K562 (cell line): ENCODE measurements at regions not wholly inside any gene's neighbourhood (a gene's known extent, or its start where the extent isn't known, plus 50 kb on each side); places are given as distances from the start of the nearest gene placed in this dataset.

Experiments used
- CBX8 ChIP-seq: fragments of 200-600 bp; sonication (generic); IDR thresholded peaks from 2 replicates; pipeline ENCODE4 v1.6.1; 2012; ENCODE audit warnings: borderline replicate concordance, mixed run types, low read depth, mild to moderate bottlenecking, moderate library complexity, mixed read lengths, low read length, control low read depth, inconsistent platforms; ENCODE audit not compliant: poor library complexity, severe bottlenecking; ENCODE audit errors: extremely low read depth
- FOXA3 ChIP-seq, 2 experiments: fragments of 450-650 bp in 1 of 2; sonication (generic) in 1 of 2; formaldehyde crosslinking; IDR thresholded peaks in 1 of 2; conservative IDR thresholded peaks in 1 of 2; 2 replicates each; pipeline versions ENCODE4 v1.4.0 to v1.8.0; 2020 to 2022; ENCODE audit warnings: mild to moderate bottlenecking in 2 of 2, missing genetic modification reagents in 1 of 2
- KAT8 ChIP-seq: fragments of 450-650 bp; IDR thresholded peaks from 2 replicates; pipeline ENCODE4 v1.6.1; 2016; ENCODE audit warnings: low read depth, mild to moderate bottlenecking
- LEF1 ChIP-seq: fragments of 450-650 bp; IDR thresholded peaks from 2 replicates; pipeline ENCODE4 v1.6.1; 2016; ENCODE audit warnings: mild to moderate bottlenecking
- PCBP1 ChIP-seq: fragments of 200-400 bp; formaldehyde crosslinking; IDR thresholded peaks from 2 replicates; pipeline ENCODE4 v1.6.1; 2018; ENCODE audit warnings: mild to moderate bottlenecking, low read depth, low read length; ENCODE audit not compliant: poor library complexity, severe bottlenecking
- PHF21A ChIP-seq: fragments of 450-650 bp; IDR thresholded peaks from 2 replicates; pipeline ENCODE4 v1.6.1; 2017; ENCODE audit warnings: low read depth, borderline replicate concordance
- SAP30 ChIP-seq: fragments of 200-600 bp; sonication (generic); IDR thresholded peaks from 2 replicates; pipeline ENCODE4 v1.6.1; 2012; ENCODE audit warnings: borderline replicate concordance, low read depth, mild to moderate bottlenecking, moderate library complexity, low read length, control low read depth, inconsistent platforms; ENCODE audit not compliant: insufficient read depth, poor library complexity, severe bottlenecking
- SMC3 ChIP-seq: conservative IDR thresholded peaks from 2 replicates; pipeline ENCODE4 v1.6.1; 2011; ENCODE audit warnings: low read depth, low read length, improper control_type of control experiment; ENCODE audit not compliant: insufficient read depth
- ZNF232 ChIP-seq: sonication (generic); formaldehyde crosslinking; IDR thresholded peaks from 2 replicates; pipeline ENCODE4 v1.8.0; 2022; ENCODE audit warnings: mild to moderate bottlenecking, missing genetic modification reagents
- TF ChIP-seq, protein P1 (sequence below): fragments of 200-400 bp; formaldehyde crosslinking; IDR thresholded peaks from 2 replicates; pipeline ENCODE4 v1.6.1; 2017; ENCODE audit warnings: mild to moderate bottlenecking, low read depth, low read length, moderate library complexity
- TF ChIP-seq, protein P2 (sequence below): fragments of 250-450 bp; sonication (Bioruptor Pico); IDR thresholded peaks from 2 replicates; pipeline ENCODE4 v1.8.0; 2022; ENCODE audit warnings: inconsistent platforms, mild to moderate bottlenecking, moderate library complexity, borderline replicate concordance
- TF ChIP-seq, protein P3 (sequence below): sonication (generic); formaldehyde crosslinking; IDR thresholded peaks from 2 replicates; pipeline ENCODE4 v1.8.0; 2023; ENCODE audit warnings: mild to moderate bottlenecking, missing genetic modification reagents
- TF ChIP-seq, protein P4 (sequence below), 3 experiments: fragments of 200-800 bp in 1 of 3; fragments of 250-450 bp in 1 of 3; fragments of 450-650 bp in 1 of 3; sonication (Bioruptor Pico) in 1 of 3; sonication (Bioruptor generic) in 1 of 3; formaldehyde crosslinking in 1 of 3; IDR thresholded peaks; 2 replicates each; pipeline versions ENCODE4 v1.6.1 to v1.8.0; 2016 to 2022; ENCODE audit warnings: mild to moderate bottlenecking in 2 of 3, missing genetic modification characterization in 2 of 3, missing compliant biosample characterization in 1 of 3, moderate library complexity in 1 of 3

DNA sequence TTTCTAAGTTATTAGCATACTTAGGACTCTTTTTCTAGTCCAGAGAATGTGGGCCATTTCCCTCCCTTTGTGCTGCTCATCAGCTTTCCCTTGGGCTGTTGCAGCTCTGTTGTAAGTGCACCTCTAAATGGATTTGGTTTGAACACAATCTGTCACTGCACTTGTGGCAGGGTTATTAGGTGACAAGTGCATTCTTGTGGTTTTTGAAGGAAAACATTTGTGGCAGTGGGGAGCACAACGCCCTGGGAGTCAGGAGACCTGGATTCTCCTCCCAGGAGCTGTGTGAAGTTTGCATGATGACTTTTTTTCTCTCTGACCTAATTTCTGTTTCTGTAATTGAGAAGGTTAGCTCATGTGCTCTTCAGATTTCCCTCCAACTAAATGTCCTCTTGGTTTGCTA is 630.9 kb upstream of the FAM98A start (continued):
- TF ChIP-seq, protein P1, sequence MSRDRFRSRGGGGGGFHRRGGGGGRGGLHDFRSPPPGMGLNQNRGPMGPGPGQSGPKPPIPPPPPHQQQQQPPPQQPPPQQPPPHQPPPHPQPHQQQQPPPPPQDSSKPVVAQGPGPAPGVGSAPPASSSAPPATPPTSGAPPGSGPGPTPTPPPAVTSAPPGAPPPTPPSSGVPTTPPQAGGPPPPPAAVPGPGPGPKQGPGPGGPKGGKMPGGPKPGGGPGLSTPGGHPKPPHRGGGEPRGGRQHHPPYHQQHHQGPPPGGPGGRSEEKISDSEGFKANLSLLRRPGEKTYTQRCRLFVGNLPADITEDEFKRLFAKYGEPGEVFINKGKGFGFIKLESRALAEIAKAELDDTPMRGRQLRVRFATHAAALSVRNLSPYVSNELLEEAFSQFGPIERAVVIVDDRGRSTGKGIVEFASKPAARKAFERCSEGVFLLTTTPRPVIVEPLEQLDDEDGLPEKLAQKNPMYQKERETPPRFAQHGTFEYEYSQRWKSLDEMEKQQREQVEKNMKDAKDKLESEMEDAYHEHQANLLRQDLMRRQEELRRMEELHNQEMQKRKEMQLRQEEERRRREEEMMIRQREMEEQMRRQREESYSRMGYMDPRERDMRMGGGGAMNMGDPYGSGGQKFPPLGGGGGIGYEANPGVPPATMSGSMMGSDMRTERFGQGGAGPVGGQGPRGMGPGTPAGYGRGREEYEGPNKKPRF, result no peak
- TF ChIP-seq CBX8, result no peak
- TF ChIP-seq, protein P2, sequence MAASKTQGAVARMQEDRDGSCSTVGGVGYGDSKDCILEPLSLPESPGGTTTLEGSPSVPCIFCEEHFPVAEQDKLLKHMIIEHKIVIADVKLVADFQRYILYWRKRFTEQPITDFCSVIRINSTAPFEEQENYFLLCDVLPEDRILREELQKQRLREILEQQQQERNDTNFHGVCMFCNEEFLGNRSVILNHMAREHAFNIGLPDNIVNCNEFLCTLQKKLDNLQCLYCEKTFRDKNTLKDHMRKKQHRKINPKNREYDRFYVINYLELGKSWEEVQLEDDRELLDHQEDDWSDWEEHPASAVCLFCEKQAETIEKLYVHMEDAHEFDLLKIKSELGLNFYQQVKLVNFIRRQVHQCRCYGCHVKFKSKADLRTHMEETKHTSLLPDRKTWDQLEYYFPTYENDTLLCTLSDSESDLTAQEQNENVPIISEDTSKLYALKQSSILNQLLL, result no peak
- TF ChIP-seq SAP30, result no peak
- TF ChIP-seq, protein P3, sequence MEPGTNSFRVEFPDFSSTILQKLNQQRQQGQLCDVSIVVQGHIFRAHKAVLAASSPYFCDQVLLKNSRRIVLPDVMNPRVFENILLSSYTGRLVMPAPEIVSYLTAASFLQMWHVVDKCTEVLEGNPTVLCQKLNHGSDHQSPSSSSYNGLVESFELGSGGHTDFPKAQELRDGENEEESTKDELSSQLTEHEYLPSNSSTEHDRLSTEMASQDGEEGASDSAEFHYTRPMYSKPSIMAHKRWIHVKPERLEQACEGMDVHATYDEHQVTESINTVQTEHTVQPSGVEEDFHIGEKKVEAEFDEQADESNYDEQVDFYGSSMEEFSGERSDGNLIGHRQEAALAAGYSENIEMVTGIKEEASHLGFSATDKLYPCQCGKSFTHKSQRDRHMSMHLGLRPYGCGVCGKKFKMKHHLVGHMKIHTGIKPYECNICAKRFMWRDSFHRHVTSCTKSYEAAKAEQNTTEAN (CRISPR knock-in tag), result no peak
- no peak for TF ChIP-seq LEF1
- TF ChIP-seq, protein P4, sequence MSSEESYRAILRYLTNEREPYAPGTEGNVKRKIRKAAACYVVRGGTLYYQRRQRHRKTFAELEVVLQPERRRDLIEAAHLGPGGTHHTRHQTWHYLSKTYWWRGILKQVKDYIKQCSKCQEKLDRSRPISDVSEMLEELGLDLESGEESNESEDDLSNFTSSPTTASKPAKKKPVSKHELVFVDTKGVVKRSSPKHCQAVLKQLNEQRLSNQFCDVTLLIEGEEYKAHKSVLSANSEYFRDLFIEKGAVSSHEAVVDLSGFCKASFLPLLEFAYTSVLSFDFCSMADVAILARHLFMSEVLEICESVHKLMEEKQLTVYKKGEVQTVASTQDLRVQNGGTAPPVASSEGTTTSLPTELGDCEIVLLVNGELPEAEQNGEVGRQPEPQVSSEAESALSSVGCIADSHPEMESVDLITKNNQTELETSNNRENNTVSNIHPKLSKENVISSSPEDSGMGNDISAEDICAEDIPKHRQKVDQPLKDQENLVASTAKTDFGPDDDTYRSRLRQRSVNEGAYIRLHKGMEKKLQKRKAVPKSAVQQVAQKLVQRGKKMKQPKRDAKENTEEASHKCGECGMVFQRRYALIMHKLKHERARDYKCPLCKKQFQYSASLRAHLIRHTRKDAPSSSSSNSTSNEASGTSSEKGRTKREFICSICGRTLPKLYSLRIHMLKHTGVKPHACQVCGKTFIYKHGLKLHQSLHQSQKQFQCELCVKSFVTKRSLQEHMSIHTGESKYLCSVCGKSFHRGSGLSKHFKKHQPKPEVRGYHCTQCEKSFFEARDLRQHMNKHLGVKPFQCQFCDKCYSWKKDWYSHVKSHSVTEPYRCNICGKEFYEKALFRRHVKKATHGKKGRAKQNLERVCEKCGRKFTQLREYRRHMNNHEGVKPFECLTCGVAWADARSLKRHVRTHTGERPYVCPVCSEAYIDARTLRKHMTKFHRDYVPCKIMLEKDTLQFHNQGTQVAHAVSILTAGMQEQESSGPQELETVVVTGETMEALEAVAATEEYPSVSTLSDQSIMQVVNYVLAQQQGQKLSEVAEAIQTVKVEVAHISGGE (CRISPR knock-in tag; IDR thresholded peaks at IDR 0.05), result no peak
- no peak for TF ChIP-seq PCBP1
- TF ChIP-seq PHF21A, result no peak
- no peak for TF ChIP-seq SMC3
- no peak for TF ChIP-seq FOXA3 (CRISPR knock-in tag; conservative IDR thresholded peaks at IDR 0.05 in 1 of 2, IDR thresholded peaks at IDR 0.05 in 1 of 2)
- TF ChIP-seq ZNF232 (CRISPR knock-in tag), result no peak
- TF ChIP-seq KAT8, result no peak
